ENCODE measurements at regions not wholly inside any gene's neighbourhood (a gene's known extent, or its start where the extent isn't known, plus 50 kb on each side); places are given as distances from the start of the nearest gene placed in this dataset.

DNA sequence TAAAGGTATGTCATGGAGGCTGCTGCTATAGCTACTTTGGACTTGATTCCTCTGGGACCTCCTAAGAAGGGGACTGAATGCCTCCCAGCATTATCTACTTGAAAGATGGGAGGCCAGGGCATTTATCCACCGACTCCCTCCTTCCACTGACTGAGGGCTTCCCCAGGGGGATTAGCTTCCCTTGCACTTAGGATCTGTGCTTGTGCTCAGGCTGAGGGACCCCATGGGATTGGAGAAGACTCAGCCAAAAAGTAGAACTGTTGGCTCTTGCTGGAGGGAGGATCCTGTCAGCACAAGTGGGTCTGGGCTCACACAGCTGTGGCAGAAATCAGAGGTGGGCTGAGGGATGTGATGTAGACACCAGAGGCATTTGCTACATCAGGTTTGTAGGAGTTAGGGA lies 81.5 kb upstream of the SYPL1 start:
- TF ChIP-seq, protein P1, sequence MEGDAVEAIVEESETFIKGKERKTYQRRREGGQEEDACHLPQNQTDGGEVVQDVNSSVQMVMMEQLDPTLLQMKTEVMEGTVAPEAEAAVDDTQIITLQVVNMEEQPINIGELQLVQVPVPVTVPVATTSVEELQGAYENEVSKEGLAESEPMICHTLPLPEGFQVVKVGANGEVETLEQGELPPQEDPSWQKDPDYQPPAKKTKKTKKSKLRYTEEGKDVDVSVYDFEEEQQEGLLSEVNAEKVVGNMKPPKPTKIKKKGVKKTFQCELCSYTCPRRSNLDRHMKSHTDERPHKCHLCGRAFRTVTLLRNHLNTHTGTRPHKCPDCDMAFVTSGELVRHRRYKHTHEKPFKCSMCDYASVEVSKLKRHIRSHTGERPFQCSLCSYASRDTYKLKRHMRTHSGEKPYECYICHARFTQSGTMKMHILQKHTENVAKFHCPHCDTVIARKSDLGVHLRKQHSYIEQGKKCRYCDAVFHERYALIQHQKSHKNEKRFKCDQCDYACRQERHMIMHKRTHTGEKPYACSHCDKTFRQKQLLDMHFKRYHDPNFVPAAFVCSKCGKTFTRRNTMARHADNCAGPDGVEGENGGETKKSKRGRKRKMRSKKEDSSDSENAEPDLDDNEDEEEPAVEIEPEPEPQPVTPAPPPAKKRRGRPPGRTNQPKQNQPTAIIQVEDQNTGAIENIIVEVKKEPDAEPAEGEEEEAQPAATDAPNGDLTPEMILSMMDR (IDR thresholded peaks at IDR 0.05 in 2 of 3, conservative IDR thresholded peaks at IDR 0.05 in 1 of 3; ENCODE audit: borderline replicate concordance in 1 of 3, insufficient read depth in 1 of 3, low read depth in 2 of 3, low read length in 2 of 3) = no peak
- no peak for TF ChIP-seq POLR2AphosphoS5 (IDR thresholded peaks at IDR 0.05; ENCODE audit: low read depth, low read length)
- TF ChIP-seq, protein P2, sequence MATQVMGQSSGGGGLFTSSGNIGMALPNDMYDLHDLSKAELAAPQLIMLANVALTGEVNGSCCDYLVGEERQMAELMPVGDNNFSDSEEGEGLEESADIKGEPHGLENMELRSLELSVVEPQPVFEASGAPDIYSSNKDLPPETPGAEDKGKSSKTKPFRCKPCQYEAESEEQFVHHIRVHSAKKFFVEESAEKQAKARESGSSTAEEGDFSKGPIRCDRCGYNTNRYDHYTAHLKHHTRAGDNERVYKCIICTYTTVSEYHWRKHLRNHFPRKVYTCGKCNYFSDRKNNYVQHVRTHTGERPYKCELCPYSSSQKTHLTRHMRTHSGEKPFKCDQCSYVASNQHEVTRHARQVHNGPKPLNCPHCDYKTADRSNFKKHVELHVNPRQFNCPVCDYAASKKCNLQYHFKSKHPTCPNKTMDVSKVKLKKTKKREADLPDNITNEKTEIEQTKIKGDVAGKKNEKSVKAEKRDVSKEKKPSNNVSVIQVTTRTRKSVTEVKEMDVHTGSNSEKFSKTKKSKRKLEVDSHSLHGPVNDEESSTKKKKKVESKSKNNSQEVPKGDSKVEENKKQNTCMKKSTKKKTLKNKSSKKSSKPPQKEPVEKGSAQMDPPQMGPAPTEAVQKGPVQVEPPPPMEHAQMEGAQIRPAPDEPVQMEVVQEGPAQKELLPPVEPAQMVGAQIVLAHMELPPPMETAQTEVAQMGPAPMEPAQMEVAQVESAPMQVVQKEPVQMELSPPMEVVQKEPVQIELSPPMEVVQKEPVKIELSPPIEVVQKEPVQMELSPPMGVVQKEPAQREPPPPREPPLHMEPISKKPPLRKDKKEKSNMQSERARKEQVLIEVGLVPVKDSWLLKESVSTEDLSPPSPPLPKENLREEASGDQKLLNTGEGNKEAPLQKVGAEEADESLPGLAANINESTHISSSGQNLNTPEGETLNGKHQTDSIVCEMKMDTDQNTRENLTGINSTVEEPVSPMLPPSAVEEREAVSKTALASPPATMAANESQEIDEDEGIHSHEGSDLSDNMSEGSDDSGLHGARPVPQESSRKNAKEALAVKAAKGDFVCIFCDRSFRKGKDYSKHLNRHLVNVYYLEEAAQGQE (IDR thresholded peaks at IDR 0.05; ENCODE audit: low read depth) = no peak
- TF ChIP-seq RAD21 (IDR thresholded peaks at IDR 0.05; ENCODE audit: low read depth) = no peak
- TF ChIP-seq CEBPB (IDR thresholded peaks at IDR 0.05; ENCODE audit: low read depth) = no peak
- no peak for TF ChIP-seq EZH2phosphoT487 (IDR thresholded peaks at IDR 0.05; ENCODE audit: borderline replicate concordance)
- TF ChIP-seq EZH2 (IDR thresholded peaks at IDR 0.05) = no peak
- TF ChIP-seq, protein P3, sequence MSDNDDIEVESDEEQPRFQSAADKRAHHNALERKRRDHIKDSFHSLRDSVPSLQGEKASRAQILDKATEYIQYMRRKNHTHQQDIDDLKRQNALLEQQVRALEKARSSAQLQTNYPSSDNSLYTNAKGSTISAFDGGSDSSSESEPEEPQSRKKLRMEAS (IDR thresholded peaks at IDR 0.05) = no peak
- no peak for TF ChIP-seq SIN3A (IDR thresholded peaks at IDR 0.05; ENCODE audit: low read depth)
- TF ChIP-seq ZNF274 (IDR thresholded peaks at IDR 0.05; ENCODE audit: low read depth, low read length) = no peak

All from HCT116 (cell line).